ENCODE measurements at regions not wholly inside any gene's neighbourhood (a gene's known extent, or its start where the extent isn't known, plus 50 kb on each side); places are given as distances from the start of the nearest gene placed in this dataset.

DNA sequence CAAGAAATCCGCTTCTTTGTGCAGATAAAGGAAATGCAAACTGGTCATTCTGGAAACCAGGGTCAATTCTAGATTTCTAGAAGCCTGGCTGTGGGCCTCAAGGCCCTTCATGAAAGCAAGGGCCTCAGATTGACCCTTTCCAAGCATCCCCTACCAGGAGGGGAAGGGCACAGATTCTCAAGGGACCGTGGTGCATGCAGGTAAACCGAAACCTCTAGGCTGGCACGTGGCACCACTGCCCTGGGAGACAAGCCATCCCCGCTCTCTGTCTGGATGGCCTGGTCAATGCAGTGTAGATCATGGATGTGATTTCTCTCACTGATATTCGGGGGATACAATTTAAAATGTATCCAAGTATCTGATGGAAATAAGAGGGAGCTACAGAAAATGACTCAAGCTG, 69.4 kb downstream of the TOMM20 start:
- DNase-seq = no peak

DNA sequence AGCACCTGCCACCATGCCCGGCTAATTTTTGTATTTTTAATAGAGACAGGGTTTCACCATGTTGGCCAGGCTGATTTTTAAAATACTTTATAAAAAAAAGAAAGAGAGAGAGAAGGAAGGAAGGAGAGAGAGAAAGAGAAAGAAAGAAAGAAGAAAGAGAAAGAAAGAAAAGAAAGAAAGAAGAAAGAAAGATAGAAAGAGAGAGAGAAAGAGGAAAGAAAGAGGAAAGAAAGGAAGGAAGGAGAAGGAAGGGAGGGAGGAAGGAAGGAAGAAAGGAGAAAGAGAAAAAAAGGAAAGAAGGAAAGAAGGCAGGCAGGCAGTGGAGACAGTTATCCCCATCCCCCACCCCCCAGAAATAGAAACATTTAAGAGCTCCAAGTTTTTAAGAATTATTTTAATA, 69.9 kb downstream of the TOMM20 start:
- no peak for DNase-seq

DNA sequence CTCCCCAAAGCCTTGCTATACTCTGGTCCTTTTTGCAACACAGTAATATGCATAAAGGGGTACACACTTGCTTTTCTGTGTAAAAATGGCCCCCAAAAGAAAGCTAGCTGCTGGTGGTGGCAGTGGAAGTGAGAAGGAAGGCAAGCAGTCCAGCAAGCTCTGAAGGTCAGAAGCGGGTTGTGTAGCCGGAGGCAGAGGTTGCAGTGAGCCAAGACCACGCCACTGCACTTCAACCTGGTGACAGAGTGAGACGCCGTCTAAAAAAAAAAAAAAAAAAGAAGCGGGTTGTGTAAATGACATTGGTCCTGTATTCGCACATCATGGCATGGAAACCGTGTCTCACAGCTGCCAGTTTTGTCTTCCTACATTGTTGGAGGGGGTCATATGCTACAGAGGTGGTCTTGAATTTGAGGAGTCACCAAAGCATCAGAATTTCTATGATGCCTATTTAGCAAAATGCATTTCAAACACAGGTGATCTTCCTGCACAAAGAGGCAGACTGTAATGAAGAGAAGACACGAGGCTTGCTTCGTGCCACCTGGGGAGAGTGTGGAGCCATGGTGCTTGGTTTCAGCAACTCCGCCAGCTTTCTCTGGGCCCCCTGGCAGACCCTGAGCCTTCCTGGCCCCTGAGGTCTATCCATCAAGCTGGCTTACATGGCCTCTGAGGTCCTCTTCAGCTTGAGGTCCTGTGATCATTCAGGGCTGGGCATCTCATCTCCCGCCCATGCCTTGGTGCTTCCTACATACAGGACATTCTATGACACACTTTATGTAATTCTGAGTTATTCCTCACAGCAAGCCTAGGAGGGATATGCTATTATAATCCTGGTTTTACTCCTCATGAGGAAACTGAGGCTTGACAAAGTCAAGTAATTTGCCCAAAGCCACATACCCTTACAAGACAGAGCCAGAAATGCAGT, 71.0 kb downstream of the TOMM20 start:
- no peak for DNase-seq

DNA sequence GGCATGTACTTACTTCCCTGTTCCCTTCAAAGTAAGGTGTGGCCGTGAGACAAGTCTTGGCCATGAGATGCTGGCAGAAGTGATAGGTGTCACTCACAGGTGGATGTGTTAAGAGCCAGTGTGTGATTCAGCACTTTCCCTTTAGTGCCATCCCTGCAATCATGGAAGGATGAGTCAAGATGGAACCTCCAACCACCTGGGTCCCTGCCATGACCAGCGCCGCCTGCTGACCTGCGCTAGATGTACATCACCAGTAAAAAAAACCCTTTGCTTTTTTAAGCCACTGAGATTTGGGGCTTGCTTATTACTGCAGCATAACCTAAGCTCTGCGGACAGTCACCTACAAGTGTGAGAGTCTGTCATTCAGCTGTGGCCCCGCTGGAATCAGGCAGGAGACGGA, 71.7 kb downstream of the TOMM20 start:
- DNase-seq = no peak

DNA sequence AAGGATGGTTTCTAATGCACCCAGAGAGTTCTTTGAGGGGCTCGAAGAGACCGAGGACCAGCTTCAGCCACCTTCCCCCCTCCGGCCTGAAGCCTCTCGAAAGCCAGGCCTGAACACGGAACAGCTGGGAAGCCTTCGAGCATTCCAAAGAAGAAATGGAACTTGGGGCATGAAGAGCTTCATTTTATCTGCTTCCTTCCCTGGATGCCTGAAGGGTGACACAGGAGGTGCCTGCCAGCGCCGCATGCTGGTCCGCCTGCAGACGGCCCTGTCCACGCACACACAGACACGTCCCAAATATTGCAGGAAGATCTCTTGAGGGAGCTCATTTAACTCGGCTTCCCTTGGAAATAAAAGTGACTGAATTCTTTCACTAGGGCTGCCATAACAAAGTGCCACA, 73.7 kb downstream of the TOMM20 start:
- peak; percentile 33 for DNase-seq

DNA sequence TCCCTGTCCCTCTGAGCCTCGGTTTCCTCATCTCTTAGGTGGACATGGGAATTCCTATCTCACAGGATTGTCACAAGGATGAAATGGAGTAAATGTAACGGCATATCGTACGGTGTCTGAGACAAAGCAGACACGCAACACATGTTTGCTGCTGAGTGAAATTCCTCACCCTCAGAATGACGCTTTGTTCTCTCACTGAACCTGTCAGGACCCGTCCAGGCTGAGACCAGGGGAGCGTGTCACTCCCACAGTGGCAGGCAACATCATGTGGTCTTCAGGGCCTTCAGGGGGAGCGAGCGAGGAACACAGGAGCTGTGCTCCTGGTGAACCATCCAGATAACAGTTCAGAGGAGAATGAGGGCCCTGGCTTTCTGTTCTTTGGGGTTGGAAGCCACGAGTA, 74.2 kb downstream of the TOMM20 start:
- no peak for DNase-seq

DNA sequence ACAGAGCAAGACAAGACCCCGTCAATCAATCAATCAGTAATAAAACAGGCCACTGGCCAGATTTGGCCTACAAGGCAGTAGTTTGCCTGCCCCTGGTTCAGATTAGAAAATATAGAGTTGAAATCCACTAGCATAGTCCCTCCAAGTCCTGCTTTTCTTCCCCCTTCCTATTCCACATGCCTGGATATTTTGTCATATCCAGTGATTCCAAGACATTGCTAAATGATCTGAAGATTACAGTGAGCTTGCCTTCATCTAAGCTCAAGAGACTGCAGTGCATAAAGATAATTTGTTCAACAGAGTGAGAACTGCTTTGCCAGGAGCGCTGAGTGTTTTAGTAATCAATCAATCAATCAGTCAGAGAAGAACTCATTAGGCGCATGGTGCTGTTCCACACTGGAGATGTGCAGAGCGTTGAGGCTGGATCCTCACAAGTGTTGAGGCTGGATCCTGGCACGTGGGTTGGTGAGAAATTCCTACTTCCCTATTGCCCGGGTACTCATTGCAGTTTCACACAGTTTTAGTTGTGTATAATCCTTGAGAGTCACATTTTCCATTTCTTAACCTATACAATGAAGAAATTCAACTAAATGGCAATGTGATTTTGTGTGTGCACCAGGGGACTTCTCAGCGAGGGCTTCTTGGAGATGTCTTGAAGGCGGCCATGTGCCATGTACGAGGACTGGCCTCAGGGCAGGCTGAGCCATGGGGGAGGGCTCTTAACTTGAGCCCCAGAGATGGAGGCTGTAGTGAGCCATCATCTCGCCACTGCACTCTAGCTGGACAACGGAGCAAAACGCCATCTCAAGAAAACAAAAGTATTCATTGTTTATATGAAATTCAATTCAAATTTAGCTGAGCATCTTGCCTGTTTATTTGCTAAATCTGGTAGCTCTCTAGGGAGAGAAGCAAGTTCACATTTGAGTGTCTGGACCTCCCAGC, 76.3 kb downstream of the TOMM20 start:
- DNase-seq = peak; percentile 34

DNA sequence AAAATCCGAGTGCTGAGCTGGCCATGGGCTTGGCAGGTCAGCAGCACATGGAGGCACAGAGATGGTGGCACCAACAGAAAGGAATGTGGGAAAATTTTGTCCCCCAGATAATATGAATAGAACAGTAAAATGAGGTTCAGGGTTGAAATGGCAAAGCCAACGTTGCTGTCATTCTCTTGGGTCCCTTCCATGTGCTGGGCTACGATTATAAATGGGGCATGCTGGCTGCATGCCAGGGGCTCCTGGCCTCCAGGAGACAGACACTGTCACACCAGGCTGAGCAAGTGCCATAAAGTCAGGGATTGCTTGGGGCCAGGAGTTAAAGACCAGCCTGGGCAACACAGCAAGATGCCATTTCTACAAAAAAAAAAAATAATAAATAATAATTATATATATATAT, 77.1 kb downstream of the TOMM20 start:
- DNase-seq = peak; percentile 30

DNA sequence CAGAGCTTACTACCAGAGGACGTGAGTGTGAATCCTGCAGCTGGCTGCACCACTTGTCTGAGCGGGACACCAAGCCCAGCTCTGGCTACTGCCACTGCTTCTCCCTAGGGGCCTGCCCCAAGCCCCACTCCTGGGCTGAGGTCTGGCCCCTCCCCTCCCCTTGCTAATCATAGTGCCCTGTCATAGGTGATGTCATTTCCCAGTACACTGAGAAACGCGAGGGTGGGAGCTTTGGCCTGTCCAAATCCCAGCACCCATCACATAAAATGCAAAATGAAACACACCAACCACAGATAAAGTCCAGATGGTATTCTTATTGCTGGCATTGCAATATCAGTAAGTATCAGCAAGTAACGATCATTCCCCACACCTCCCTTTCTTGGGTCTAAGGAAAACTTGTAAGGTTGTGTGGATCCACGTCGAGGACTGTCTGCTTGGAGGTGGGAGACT, 77.7 kb downstream of the TOMM20 start:
- peak; percentile 55 for DNase-seq

DNA sequence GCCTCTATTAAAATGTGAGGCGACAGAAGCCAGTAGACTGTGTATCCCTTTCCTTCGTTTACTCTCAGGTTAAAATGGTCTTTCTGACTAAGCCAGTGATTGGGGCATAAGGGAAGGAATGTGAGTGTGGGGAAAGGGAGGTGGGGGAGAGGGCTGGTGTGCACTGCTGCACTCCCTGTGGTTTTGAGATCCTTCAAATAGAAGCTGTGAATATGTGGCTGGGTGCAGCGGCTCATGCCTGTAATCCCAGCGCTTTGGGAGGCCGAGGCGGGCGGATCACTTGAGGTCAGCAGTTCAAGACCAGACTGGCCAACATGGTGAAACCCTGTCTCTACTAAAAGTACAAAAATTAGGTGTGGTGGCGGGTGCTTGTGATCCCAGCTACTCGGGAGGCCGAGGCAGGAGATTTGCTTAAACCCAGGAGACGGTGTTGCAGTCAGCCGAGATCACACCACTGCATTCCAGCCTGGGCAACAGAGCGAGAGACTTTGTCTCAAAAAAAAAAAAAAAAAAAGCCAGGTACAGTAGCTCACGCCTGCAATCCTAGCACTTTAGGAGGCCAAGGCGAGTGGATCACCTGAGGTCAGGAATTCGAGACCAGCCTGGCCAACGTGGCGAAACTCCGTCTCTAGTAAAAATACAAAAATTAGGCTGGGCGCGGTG, 78.8 kb downstream of the TOMM20 start:
- peak; percentile 39 for DNase-seq

DNA sequence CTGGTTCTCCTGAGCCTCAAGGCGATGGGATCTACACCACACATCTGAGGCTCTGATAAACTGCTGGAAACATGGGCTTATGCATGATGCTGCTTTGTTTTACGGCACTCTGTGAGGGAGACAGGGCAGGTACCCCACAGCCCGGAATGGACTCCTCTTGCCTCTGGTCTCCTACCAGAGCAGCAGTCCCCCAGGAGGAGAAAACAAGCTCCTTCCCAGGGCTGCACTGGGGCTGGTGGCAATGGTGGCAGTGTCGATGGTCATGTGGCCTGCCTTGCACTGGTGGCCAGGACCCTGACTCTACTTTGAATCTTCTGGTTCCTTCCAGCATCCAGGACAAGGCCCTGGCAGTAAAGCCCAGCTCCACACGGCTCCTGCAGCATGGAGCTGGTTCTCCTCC, 79.4 kb downstream of the TOMM20 start:
- DNase-seq = peak; percentile 53

DNA sequence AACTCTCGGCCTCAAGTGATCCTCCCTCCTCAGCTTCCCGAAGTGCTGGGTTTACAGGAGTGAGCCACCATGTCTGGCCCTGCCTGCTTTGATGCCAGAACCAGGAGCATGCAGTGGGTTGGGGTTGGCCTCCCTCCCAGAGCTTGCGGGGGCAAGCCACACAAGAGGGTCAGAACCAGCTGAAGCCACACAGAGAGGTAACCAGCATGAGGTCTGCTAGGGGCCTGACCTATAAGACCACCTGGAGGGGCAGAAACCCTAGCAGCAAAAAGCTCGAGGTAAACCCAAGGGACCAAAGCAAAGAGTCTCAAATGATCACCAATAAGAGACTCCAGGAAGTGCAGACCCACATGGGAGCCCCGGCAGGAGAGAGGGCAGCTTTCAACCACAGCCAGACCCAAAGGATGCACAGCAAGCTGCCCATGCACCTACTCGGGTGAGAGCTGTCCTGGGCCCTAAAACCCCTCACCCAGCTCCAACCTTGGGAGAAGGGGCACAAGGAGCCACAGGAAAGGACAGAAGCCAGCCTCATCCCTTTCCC, 81.2 kb downstream of the TOMM20 start:
- peak; percentile 55 for DNase-seq

DNA sequence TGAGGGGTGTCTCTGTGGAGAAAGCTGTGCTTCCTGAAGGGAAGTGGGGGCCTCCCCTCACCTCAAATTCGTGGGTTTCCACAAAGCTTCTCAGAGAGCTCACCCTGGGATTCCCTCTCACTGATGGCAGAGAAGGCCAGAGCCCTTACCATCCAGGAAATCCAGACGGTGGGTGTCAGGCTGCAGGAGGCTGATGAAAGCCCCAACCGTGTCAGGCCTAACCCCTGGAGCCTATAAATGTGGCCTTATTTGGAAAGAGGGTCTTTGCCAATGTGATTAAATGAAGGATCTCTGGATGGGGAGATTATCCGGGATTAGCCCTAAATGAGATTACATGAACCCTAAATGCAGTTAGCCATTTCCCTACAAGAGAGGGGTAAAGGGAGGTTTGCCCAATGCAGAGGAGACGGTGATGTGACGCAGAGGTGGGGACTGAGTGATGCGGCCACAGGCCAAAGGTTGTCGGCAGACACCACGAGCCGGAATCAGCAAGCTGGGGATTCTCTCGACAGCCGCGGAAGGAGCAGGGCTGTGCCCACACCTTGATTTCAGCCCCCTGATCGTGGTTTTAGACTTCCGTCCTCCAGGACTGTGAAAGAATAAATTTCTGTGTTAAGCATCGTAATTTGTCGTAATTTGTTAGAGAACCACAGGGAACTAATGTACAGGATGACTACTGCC, 82.6 kb downstream of the TOMM20 start:
- no peak for DNase-seq

DNA sequence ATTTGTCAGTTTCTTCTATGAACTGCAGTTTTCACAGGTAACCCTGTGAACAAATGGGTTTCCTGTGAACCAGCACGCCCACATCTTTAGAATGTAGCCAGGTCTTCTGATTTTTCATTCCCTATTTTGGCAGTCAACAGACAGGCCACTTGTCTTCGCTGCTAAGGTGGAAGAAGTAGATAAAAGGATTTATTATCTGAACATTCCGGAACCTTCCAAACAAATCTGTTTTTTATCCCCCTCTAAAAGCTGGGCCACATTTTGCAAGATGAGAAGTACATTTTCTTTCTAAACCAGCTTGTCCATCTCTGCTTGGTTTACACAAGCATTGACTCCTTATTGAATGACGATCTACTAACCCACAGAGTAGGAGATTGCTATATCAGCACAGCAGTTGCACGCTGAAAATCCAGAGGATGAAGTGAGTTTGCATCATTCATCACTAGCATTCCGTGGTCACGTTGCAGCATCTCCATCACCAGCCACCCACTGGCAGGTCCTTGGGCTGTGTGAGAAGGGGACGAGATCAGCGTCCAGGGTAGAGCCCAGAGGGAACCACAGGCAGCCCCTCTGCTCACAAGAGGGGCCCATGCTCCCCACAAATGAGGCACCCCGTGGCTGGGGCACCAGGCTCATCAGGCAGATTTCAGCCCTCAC, 83.5 kb downstream of the TOMM20 start:
- no peak for DNase-seq

DNA sequence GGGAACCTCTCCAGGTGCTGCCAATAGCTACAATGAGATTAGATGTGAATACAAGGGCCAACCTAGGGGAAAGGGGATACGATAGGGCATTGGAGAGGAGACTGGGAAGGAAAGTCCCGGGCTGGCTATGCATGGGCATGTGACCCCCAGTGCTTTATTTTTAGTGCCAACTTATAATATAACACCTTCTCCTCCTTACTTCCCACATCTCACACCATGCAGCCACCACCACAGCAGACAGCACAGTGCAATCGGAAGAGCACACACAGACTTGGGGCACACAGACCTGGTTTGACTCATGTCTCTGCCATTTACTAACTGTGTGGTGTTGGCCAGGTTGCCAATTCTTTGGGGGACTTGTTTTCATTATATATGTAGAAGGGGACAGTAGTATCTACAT, 85.4 kb downstream of the TOMM20 start:
- no peak for DNase-seq

DNA sequence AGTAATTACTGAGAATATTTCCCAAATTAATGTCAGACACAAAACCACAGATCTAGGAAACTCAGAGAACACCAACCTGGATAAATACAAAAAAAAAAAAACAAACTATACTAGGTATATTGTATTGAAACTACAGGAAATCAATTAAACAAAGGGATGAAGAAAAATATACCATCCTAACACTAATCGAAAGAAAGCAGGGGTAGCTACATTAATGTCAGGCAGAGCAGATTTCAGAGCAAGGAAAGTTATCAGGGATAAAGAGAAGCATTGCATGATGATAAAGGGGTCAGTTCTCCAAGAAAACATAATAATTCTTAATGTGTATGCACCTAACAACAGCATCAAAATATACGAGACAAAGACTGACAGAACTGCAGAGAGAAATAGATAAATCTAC, 89.9 kb downstream of the TOMM20 start:
- DNase-seq = no peak

DNA sequence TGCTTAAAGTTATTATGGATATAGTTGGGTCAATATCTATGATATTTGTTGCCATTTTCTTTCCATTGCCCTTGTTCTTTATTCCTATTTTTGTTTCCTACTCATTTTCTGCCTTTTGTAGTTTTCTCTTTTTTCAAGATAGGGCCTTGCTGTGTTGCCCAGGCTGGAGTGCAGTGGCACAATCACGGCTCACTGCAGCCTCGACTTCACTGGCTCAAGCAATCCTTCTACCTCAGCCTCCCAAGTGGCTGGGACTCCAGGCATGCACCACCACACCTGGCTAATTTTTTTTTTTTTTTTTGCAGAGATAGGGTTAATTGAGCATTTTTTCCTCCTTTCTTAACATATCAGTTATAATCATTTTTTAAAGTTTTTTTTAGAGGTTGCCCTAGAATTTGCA, 92.7 kb downstream of the TOMM20 start:
- DNase-seq = peak; percentile 12

DNA sequence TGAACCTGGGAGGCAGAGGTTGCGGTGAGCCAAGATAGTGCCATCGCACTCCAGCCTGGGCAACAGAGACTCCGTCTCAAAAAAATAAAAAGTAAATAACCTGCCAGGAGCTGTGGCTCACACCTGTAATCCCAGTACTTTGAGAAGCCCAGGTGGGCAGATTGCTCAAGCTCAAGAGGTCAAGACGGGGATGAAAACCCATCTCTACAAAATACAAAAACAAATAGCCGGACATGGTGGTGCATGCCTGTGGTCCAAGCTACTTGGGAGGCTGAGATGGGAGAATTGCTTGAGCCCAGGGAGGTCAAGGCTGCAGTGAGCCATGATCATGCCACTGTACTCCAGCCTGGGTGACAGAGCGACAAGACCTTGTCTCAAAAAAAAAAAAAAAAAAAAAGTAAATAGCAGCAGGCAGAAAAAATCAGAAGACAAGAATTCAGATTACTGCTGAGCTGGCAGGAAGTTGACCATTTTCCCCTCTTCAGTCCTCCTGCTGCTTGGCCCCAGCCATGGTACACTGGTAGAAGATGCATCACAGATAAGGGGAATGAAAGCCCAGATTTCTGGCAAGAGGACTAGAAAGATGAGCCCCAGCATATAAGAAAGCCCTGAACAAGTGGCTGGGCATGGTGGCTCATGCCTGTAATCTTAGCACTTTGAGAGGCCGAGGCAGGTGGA, 97.6 kb downstream of the TOMM20 start:
- DNase-seq = peak; percentile 41

DNA sequence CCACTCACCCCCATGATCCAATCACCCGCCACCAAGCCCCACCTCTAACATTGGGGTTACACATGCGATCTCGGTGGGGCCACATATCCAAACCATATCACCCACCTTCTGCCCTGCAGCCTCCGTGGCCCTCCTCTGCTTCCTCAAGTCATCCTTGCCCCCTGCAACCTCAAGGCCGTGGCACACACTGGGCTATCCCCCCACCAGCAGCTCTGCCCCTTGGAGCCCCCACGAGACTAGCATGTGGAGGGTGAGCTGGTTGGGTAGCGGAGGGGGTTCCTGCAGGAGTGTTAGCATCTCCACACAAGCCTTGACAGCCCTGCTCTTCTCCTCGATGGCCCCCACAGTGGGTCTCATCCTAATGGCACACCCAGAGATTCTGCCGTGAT, 100.8 kb downstream of the TOMM20 start:
- no peak for DNase-seq

DNA sequence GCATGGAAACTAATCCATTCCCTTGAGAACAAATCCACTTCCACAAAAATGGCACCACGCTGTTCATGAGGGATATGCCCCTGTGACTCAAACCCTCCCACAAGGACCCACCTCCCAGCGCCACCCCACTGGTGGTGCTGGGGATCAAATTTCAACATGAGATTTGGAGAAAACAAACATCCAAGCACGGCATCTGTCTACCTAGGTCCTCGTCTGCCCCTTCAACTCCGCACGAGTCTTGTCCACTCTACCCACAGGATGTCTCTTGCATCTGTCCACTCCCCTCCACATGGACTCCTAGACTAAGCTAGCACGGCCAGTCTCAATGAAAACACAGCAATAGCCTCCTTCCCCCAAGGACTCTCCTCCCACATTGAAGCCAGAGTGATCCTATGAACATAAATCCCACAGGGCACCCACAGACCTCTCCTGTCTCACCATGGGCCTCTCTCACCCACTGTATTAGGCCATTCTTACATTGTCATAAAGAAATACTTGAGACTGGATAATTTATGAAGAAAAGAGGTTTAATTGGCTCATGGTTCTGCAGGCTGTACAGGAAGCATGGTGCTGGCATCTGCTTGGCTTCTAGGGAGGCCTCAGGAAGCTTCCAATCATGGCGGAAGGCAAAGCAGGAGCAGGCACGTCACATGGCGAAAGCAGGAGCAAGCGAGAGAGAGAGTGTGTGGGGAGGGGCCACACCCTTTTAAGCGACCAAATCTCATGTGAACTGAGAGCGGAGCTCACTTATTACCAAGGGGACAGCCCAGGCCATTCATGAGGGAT, 101.4 kb downstream of the TOMM20 start:
- DNase-seq = no peak

All from activated effector memory CD4-positive, alpha-beta T cell treated with anti-CD3 and anti-CD28 coated beads, Interleukin-2, amount 50 U/mL, for 16 hours (primary cell).